PFSK-1 (cell line): ENCODE measurements at regions not wholly inside any gene's neighbourhood (a gene's known extent, or its start where the extent isn't known, plus 50 kb on each side); places are given as distances from the start of the nearest gene placed in this dataset.

Experiments
- FOXP2 ChIP-seq: optimal IDR thresholded peaks from 2 replicates; pipeline ENCODE3; 2011; ENCODE audit warnings: borderline replicate concordance, control low read depth, inconsistent platforms; ENCODE audit not compliant: insufficient read depth; ENCODE audit errors: extremely low read length, extremely low read depth
- POLR2AphosphoS5 ChIP-seq: IDR thresholded peaks from 2 replicates; pipeline ENCODE4 v1.6.1; 2012; ENCODE audit warnings: low read depth, mild to moderate bottlenecking, control low read depth, low read length, moderate library complexity
- REST ChIP-seq, 2 experiments: IDR thresholded peaks; 2 replicates each; pipeline versions ENCODE4 v1.6.1 to v1.8.0; 2011 to 2012; ENCODE audit warnings: low read depth in 2 of 2, low read length in 2 of 2, control low read depth in 1 of 2, inconsistent platforms in 1 of 2, mild to moderate bottlenecking in 1 of 2, moderate library complexity in 1 of 2; ENCODE audit not compliant: insufficient read depth in 1 of 2
- SIN3A ChIP-seq: IDR thresholded peaks from 2 replicates; pipeline ENCODE4 v1.6.1; 2012; ENCODE audit warnings: mild to moderate bottlenecking, low read length, moderate library complexity, borderline replicate concordance; ENCODE audit not compliant: insufficient read depth
- TAF1 ChIP-seq: IDR thresholded peaks from 2 replicates; pipeline ENCODE4 v1.6.1; 2012; ENCODE audit warnings: low read length, control low read depth, borderline replicate concordance; ENCODE audit not compliant: insufficient read depth

- TF ChIP-seq POLR2AphosphoS5 (no peak), SIN3A (no peak), FOXP2 (no peak), REST (IDR thresholded peaks at IDR 0.05; ENCODE audit: insufficient read depth in 1 of 2, low read depth in 2 of 2, low read length in 2 of 2) (no peak), TAF1 (no peak)
Measured at GRCh38 chr19:28217022-28217421, 995.9 kb downstream of the UQCRFS1 start.

- TF ChIP-seq REST (IDR thresholded peaks at IDR 0.05; ENCODE audit: insufficient read depth in 1 of 2, low read depth in 2 of 2, low read length in 2 of 2): no peak
- TF ChIP-seq FOXP2: no peak
- TF ChIP-seq POLR2AphosphoS5: no peak
- TF ChIP-seq SIN3A: no peak
- no peak for TF ChIP-seq TAF1
Measured at GRCh38 chr19:28213470-28214082, 999.4 kb downstream of the UQCRFS1 start.

GRCh38 chr19:28210886-28211285 lies 1002.1 kb downstream of the UQCRFS1 start:
- no peak for TF ChIP-seq SIN3A
- no peak for TF ChIP-seq FOXP2
- TF ChIP-seq POLR2AphosphoS5: no peak
- no peak for TF ChIP-seq TAF1
- no peak for TF ChIP-seq REST (IDR thresholded peaks at IDR 0.05; ENCODE audit: insufficient read depth in 1 of 2, low read depth in 2 of 2, low read length in 2 of 2)

- TF ChIP-seq SIN3A (no peak), REST (IDR thresholded peaks at IDR 0.05; ENCODE audit: insufficient read depth in 1 of 2, low read depth in 2 of 2, low read length in 2 of 2) (no peak), POLR2AphosphoS5 (no peak), TAF1 (no peak), FOXP2 (no peak)
Measured at GRCh38 chr19:28208745-28209144, 1004.2 kb downstream of the UQCRFS1 start.

- TF ChIP-seq SIN3A (no peak), REST (IDR thresholded peaks at IDR 0.05; ENCODE audit: insufficient read depth in 1 of 2, low read depth in 2 of 2, low read length in 2 of 2) (no peak), FOXP2 (no peak), POLR2AphosphoS5 (no peak), TAF1 (no peak)
Measured at GRCh38 chr19:28207244-28207643, 1005.7 kb downstream of the UQCRFS1 start.
